ENCODE measurements at regions not wholly inside any gene's neighbourhood (a gene's known extent, or its start where the extent isn't known, plus 50 kb on each side); places are given as distances from the start of the nearest gene placed in this dataset.

DNA sequence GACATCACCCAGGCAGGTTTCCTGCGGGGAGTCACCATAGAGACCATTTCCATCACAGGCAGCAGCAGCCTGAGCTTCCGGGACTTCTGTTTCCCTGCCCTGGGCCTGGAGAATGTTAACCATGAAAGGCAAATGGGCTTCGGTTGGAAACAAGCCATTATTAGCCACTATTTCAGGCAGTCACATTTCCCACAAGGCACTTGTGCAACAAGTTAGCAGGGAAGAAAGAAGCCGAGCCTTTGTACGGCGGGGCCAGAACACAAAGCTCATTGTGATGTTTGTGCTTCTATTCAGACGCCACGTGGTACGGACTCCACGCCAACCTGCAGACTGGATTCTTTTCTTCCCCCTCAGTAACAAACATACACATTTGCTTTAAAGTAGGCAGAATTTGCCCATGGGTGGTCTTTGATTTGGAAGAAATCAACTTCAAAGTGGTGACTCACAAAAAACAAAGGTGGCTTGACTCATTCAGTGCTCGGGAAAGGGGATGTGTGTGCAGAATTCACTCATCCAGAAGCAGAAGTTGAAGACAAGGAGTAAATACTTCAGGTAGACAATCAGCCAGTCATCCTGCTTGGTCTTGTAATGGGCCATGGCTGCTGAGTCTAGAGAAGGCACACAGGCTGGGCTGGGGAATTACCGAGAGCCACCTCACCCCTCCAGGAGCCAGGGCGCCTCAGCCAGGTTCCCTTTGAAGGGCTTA, 154.2 kb upstream of the PRMT8 start:
- no peak for DNase-seq (ENCODE audit: low spot score)

DNA sequence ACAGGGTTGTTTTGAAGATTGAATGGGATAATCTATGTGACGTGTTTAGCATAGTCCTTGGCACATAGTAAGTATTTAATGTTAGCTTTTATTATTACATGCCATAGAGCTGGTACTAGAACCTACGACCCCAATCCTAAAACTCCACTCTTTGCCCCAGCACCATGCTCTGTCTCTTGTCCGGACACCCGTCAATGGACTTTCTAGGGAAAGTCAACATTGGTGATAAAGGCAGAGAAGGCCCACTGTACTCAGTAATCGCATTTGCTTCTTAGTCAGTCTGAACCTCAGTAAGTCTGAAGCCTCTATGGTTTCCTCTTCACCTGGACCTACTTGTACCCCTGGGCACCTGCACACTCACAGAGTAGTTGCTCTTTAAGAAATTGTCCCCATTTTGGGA, 153.1 kb upstream of the PRMT8 start:
- DNase-seq (ENCODE audit: low spot score), result no peak

DNA sequence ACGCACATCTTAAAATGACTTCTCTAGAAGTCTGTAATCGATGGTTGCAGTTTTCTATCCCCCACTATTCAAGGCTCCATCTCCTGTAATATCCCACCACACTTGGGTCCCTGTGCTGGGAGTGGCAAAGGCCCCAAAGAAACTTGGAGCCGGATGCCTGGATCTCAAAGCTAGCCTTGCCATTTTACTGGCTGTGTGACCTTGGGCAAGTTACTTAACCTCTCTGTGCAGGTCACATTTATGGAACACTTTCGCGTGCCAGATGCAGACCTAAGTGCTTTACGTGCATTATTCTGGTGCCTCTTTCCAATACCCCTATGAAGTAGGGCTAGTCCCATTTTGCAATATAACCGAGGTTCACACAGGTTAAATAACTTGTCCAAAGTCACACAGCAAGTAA, 151.8 kb upstream of the PRMT8 start:
- DNase-seq (ENCODE audit: low spot score), result no peak

DNA sequence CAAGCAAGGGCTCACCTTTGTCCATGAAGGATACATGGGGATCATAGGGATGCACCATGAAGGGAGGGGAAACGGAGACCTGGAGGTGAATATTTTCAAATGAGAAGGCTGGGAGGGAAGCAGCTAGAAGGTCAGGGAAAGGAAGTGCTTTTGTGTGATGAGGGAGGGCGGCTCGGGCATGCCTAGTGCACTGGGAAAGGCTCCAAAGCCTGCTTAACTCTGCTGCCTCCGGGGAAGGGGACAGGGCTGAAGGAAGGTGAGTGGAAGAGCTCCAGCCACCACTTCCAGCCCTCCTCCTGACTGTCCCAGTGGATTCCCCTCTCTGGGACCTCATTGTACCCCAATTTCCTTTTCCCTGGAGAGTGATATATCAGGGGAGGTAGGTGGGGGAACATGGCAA, 149.4 kb upstream of the PRMT8 start:
- no peak for DNase-seq (ENCODE audit: low spot score)

- DNase-seq (ENCODE audit: low spot score), result peak; percentile 28
Measured at GRCh38 chr12:3342051-3342450, 149.0 kb upstream of the PRMT8 start.

DNA sequence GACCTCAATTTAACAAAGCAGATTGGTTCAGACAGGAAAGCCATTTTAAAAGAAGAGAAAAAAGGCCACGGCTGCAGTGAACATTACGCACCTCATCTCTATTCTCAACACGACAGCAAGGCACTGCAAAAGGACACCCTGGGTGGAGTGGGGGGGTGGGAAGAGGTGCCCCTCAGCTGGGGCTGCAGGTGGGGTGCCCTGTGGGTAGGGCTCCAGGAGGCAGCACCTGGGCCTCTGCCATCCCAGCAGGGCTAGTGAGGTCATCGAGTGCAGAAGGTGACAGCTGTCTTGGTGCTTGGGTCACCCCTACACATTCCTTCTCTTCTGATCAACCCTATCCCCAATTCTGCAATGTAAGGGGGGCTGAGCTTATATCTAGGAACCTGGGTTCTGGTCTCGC, 142.9 kb upstream of the PRMT8 start:
- no peak for DNase-seq (ENCODE audit: low spot score)

- DNase-seq (ENCODE audit: low spot score), result no peak
Measured at GRCh38 chr12:3350432-3350831, 140.6 kb upstream of the PRMT8 start.

DNA sequence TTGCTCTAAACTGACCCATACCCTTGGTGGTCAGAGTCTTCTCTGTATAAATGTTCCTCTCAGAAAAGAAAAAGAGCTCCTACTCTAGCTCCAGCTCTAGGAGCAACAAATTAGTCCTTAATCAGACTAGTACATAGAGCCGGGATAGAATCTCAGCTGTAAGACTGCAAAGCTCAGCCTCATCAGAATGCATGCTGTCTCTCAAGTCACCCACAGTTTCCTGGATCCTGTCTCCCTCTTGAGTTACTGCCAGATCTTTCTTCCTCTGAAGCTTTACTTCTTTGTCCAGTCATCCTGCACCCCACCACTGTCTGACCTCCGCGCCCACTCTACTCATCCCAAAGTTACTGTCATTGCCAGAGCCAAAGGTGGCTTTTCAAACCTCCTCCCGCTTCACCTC, 139.3 kb upstream of the PRMT8 start:
- no peak for DNase-seq (ENCODE audit: low spot score)

DNA sequence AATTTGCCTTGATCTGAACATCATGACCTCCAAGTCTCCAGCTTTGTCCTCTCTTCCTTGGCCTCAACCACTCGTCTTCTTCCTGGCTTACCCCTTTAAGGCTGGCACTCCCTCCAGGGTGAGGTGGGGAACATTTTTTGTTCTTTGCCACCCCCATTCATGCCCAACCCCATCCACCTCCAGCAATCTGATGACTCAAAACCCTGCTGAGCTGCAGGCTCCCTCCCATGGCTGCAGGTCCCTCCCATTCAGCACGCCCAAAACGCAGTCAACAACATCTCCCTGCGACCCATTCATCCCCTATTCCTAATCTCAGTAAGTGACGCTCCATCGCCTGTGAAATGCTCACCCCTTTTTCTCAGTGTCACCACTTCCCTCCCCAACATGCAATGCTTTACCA, 138.8 kb upstream of the PRMT8 start:
- DNase-seq (ENCODE audit: low spot score), result no peak

DNA sequence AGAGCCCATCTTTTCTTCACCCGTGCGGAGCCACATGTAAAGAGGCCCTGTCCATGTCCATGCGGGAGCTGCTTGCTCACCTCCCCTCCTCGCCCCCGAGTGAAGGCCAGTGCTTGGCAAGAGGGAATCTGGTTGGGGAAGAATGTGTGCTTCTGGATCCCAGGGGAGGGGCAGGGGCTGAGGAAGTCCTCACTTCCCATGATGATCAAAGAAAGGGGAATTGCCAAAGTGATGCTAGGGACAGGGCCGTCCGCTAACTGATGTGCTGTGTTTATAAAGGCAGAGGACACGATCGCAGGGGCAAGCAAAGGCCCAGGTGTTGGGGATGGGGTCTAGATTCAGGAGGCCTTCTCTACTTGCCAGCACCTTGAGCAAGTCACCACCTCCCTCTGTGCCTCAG, 137.4 kb upstream of the PRMT8 start:
- DNase-seq (ENCODE audit: low spot score), result no peak

GRCh38 chr12:3354586-3354985, 136.4 kb upstream of the PRMT8 start:
- no peak for DNase-seq (ENCODE audit: low spot score)

GRCh38 chr12:3355378-3355900, 135.6 kb upstream of the PRMT8 start:
- no peak for DNase-seq (ENCODE audit: low spot score)

- no peak for DNase-seq (ENCODE audit: low spot score)
Measured at GRCh38 chr12:3357950-3358525, 133.0 kb upstream of the PRMT8 start.

- DNase-seq (ENCODE audit: low spot score), result no peak
Measured at GRCh38 chr12:3359478-3359877, 131.5 kb upstream of the PRMT8 start.

DNA sequence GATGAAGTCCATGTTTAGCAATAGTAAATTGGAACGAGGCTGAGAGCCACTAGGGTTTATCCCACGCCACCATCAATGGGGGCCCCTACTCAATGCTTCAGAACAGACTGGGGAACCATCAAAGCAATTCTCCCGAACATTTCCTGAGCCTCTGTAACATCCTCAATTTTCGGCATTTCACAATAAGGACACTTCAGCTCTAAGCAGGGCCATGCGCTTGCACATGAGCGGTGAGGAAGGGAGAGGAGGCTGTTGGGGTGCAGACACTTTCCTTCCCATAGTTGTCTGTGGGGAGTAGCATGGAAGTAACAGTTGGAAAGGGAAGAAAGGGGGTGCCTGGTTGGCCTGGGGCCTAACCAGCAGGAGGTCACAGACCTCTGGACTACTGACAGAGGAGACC, 129.9 kb upstream of the PRMT8 start:
- no peak for DNase-seq (ENCODE audit: low spot score)

- DNase-seq (ENCODE audit: low spot score), result no peak
Measured at GRCh38 chr12:3362737-3363136, 128.3 kb upstream of the PRMT8 start.

GRCh38 chr12:3363608-3364007, 127.4 kb upstream of the PRMT8 start:
- DNase-seq (ENCODE audit: low spot score), result no peak

GRCh38 chr12:3364226-3364625, 126.8 kb upstream of the PRMT8 start:
- DNase-seq (ENCODE audit: low spot score), result no peak

DNA sequence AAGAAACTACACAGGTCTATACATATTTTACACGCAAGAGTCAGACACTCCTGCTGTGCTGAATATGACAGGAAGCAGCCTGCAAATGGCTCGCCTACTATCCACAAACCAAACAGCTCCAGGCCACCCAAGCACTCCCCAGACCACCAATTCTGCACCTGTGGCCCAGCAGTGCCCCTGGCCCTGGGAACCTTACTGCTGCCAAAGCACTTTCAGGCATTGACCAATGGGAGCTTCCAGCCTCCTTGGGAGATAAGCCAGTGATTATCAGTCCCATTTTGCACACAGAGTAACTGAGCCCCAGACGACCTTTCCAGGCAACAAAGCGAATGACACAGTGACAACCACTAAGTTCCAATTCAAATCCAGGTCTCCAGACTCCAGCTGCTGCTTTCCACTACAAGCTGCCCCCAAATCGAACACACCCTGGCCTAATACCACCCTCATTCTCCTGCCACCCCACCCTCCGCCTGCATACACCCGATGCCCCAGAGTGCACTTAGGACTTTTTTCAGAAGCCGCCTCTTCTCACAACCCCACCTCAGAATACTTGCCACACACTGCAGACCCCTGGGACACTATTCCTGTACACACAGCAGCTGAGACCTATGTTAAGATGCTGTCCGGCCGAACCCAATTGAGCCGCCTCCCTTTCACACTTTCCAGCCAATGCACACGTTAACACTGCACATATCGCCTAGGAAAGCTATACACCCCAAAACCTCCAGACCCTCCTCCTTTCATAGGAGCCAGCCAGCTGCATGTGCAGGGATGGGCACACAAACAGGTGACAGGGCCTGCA, 126.1 kb upstream of the PRMT8 start:
- DNase-seq (ENCODE audit: low spot score), result no peak

GRCh38 chr12:3365463-3366411, 125.3 kb upstream of the PRMT8 start:
- DNase-seq (ENCODE audit: low spot score), result no peak

DNA sequence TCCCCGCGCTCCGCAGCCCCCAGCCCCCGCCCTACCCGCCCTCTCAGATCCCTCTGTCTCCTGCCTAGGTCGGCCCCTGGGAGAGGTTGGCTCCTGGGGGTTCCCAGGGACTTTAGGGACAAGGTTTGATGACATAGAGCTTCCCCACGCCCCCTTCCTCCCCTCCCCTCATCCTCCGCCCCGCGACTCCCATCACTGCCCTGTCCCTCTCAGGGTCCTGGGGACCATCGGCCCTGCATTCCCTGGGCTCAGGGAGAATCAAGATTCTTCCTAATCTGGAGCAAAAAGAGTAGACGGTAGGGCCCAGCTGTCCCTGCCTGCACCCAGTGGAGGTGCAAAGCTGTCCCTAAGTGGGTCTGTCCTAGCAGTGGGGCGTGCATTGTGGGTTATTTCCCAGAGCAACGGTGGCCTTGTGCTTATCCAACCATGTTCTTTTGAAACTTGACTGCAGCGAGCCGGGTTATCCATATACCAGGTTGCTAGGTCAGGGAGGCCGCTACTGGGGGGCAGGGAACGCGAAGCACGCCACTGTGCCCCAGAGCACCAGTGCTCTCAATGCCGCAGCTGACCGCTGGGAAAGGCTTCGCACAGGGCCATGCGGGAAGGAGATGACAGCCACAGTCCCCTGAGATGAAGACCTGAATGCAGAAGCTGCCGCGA, 124.4 kb upstream of the PRMT8 start:
- DNase-seq (ENCODE audit: low spot score), result no peak
